ENCODE measurements at regions not wholly inside any gene's neighbourhood (a gene's known extent, or its start where the extent isn't known, plus 50 kb on each side); places are given as distances from the start of the nearest gene placed in this dataset.

- Histone ChIP-seq H3K4ac (replicated peaks; ENCODE audit: insufficient read length, low read depth, low read length) (no peak overlapping the region), H3K4me3 (ENCODE audit: extremely low read depth in 1 of 4, insufficient read depth in 2 of 4, low read depth in 3 of 4, low read length in 4 of 4) (no peak overlapping the region), H3K18ac (ENCODE audit: extremely low read depth, low read length) (no peak overlapping the region), H4K5ac (ENCODE audit: insufficient read length, low read depth, low read length) (no peak overlapping the region), H3K23me2 (ENCODE audit: low read depth, low read length) (no peaks in the 10 kb centered on the region), H3K36me3 (ENCODE audit: control insufficient read depth in 2 of 4, insufficient read depth in 4 of 4, low read length in 3 of 4) (no peaks in the 10 kb centered on the region), H2BK12ac (ENCODE audit: low read depth, low read length) (no peak overlapping the region), H3K4me1 (replicated peaks in 1 of 4; ENCODE audit: control insufficient read depth in 3 of 4, insufficient read depth in 4 of 4, low read length in 3 of 4) (no peaks in the 10 kb centered on the region), H4K8ac (ENCODE audit: extremely low read depth, insufficient read depth, low read length) (no peak overlapping the region), H3K9me3 (ENCODE audit: insufficient read depth in 2 of 2, low read depth in 1 of 2, low read length in 1 of 2) (no peaks in the 10 kb centered on the region; a peak in 2 of 4 replicates), H2AK5ac (ENCODE audit: low read depth, low read length) (no peak overlapping the region), H3K79me1 (ENCODE audit: low read depth, low read length) (no peaks in the 10 kb centered on the region), H2BK20ac (ENCODE audit: low read length) (no peak overlapping the region), H3K23ac (ENCODE audit: insufficient read length) (no peak overlapping the region), H3K4me2 (ENCODE audit: insufficient read depth in 1 of 2, low read depth in 2 of 2, low read length in 2 of 2) (no peak overlapping the region), H3K27me3 (replicated peaks in 1 of 4; ENCODE audit: control insufficient read depth in 3 of 4, extremely low read depth in 1 of 4, insufficient read depth in 3 of 4, low read length in 3 of 4) (no peaks in the 10 kb centered on the region), H3K14ac (ENCODE audit: insufficient read length) (no peak overlapping the region), H2BK15ac (ENCODE audit: low read length) (no peak overlapping the region), H3K56ac (replicated peaks; ENCODE audit: insufficient read length, low read depth, low read length) (no peak overlapping the region), H4K91ac (replicated peaks; ENCODE audit: insufficient read length, low read length) (no peak overlapping the region), H2AFZ (ENCODE audit: low read length) (no peak overlapping the region), H3K27ac (ENCODE audit: low read depth, low read length) (no peak overlapping the region), H2BK5ac (ENCODE audit: low read depth, low read length) (no peak overlapping the region), H3K79me2 (ENCODE audit: control insufficient read depth in 1 of 2, insufficient read depth in 2 of 2, low read length in 2 of 2) (no peaks in the 10 kb centered on the region), H4K20me1 (replicated peaks in 1 of 2; ENCODE audit: control insufficient read depth in 1 of 2, insufficient read depth in 2 of 2, low read length in 2 of 2) (no peaks in the 10 kb centered on the region), H2BK120ac (replicated peaks; ENCODE audit: low read depth, low read length) (no peak overlapping the region), H3K9ac (replicated peaks in 1 of 4; ENCODE audit: extremely low read depth in 1 of 4, low read depth in 3 of 4, low read length in 3 of 4) (no peak overlapping the region)
- 92% methylated on average over 4 of the region's 4 CpGs; no CpG with 5 or more reads in 1 of the 2 experiments for WGBS, 2 experiments (ENCODE audit: extremely low coverage in 1 of 2, insufficient coverage in 1 of 2, insufficient read length in 1 of 2, insufficient replicate concordance in 2 of 2, low coverage in 1 of 2, low lambda C conversion rate in 2 of 2, missing lambda C conversion rate in 1 of 2)
- DNase-seq (ENCODE audit: low read depth in 1 of 2, low spot score in 2 of 2) = no peak
- POLR2A ChIA-PET (ENCODE audit: partially characterized antibody) = no interaction called here
- no peak for FAIRE-seq
- CTCF ChIA-PET (ENCODE audit: partially characterized antibody) = interaction anchor here (2.6 kb wide), 1 partner anchor 8 kb away, joined by 14 read pairs; no protein-coding TSS in a partner anchor
- no peak for TF ChIP-seq HDAC6 (IDR thresholded peaks at IDR 0.05; ENCODE audit: low read depth, low read length)
- TF ChIP-seq CTBP2 (IDR thresholded peaks at IDR 0.05; ENCODE audit: borderline replicate concordance, insufficient read depth, insufficient read length, low read length) = no peak
- no peak for TF ChIP-seq CHD1 (IDR thresholded peaks at IDR 0.05; ENCODE audit: low read depth, low read length)
- TF ChIP-seq HDAC2 (IDR thresholded peaks at IDR 0.05; ENCODE audit: borderline replicate concordance in 1 of 2, low read depth in 2 of 2, low read length in 2 of 2) = no peak
- no peak for TF ChIP-seq KDM5A (IDR thresholded peaks at IDR 0.05; ENCODE audit: low read length)
- TF ChIP-seq JUND (IDR thresholded peaks at IDR 0.05; ENCODE audit: low read length) = no peak
- TF ChIP-seq YY1 (IDR thresholded peaks at IDR 0.05; ENCODE audit: low read depth, low read length) = no peak
- TF ChIP-seq POLR2A (IDR thresholded peaks at IDR 0.05; ENCODE audit: control extremely low read depth in 1 of 2, low read depth in 2 of 2, low read length in 2 of 2) = no peak
- TF ChIP-seq PHF8 (conservative IDR thresholded peaks at IDR 0.05; ENCODE audit: low read depth, low read length) = no peak
- no peak for TF ChIP-seq ASH2L (IDR thresholded peaks at IDR 0.05; ENCODE audit: low read length)
- no peak for TF ChIP-seq KDM1A (IDR thresholded peaks at IDR 0.05; ENCODE audit: borderline replicate concordance, low read length)
- TF ChIP-seq E2F6 (IDR thresholded peaks at IDR 0.05) = no peak
- no peak for TF ChIP-seq SP1 (IDR thresholded peaks at IDR 0.05; ENCODE audit: low read depth, low read length)
- TF ChIP-seq ZNF274 (IDR thresholded peaks at IDR 0.05; ENCODE audit: borderline replicate concordance, extremely low read depth, low read length) = no peak
Observed at GRCh38 chr5:94094793-94095441, 353.5 kb upstream of the POU5F2 start.

All from H1 (cell line).